Lung (tissue), 11 donors: ENCODE measurements at regions not wholly inside any gene's neighbourhood (a gene's known extent, or its start where the extent isn't known, plus 50 kb on each side); places are given as distances from the start of the nearest gene placed in this dataset.

ENCODE experiments used
- ATAC-seq: fragments of 200-7000 bp; cut with Tn5 transposase; one replicate; pipeline ENCODE4 v1.9.1; 2020; ENCODE audit warnings: moderate number of reproducible peaks; ENCODE audit not compliant: insufficient read depth, low FRiP score
- DNase-seq, 3 donors: peaks; one replicate each; pipeline ENCODE4 v3.0.0-alpha.2; 2013 to 2017
- H3K27ac ChIP-seq, 2 donors: one replicate each; pipeline ENCODE4 v1.5.1; 2013; ENCODE audit warnings: mild to moderate bottlenecking in 2 of 2, moderate library complexity in 2 of 2, control low read depth in 1 of 2, inconsistent platforms in 1 of 2, low read depth in 1 of 2, low read length in 1 of 2
- H3K27me3 ChIP-seq, 3 donors: one replicate each; pipeline ENCODE4 v1.5.1; 2013; ENCODE audit warnings: low read length in 2 of 3; ENCODE audit not compliant: control insufficient read depth in 3 of 3, insufficient read depth in 3 of 3
- H3K36me3 ChIP-seq, 4 donors: one replicate each; pipeline ENCODE4 v1.5.1; 2013; ENCODE audit warnings: low read length in 4 of 4, mild to moderate bottlenecking in 1 of 4, moderate library complexity in 1 of 4; ENCODE audit not compliant: control insufficient read depth in 4 of 4, insufficient read depth in 4 of 4
- H3K4me1 ChIP-seq, 5 donors: one replicate each; pipeline ENCODE4 v1.5.1; 2013; ENCODE audit warnings: low read length in 5 of 5, mild to moderate bottlenecking in 2 of 5, moderate library complexity in 1 of 5; ENCODE audit not compliant: control insufficient read depth in 5 of 5, insufficient read depth in 5 of 5
- H3K4me3 ChIP-seq: one replicate; pipeline ENCODE4 v1.5.1; 2013; ENCODE audit warnings: mild to moderate bottlenecking, control low read depth, moderate library complexity
- H3K9ac ChIP-seq, 2 donors: one replicate each; pipeline ENCODE4 v1.5.1; 2013; ENCODE audit warnings: low read length in 2 of 2, control low read depth in 1 of 2; ENCODE audit not compliant: insufficient read depth in 1 of 2
- H3K9me3 ChIP-seq, 4 donors: one replicate each; pipeline ENCODE4 v1.5.1; 2013; ENCODE audit warnings: low read length in 3 of 4, mild to moderate bottlenecking in 1 of 4, moderate library complexity in 1 of 4; ENCODE audit not compliant: control insufficient read depth in 4 of 4, insufficient read depth in 3 of 4
- WGBS, 2 donors: extraction: QIAGEN DNeasy Blood & Tissue Kit; methylation state at CpG; one replicate each; pipeline ENCODE4 v1.1.7; 2013; 5-methylcytosine and 5-hydroxymethylcytosine counted together
- TF ChIP-seq, protein P1 (sequence below): IDR thresholded peaks from 2 replicates; pipeline ENCODE4 v1.5.1; 2012; ENCODE audit warnings: mild to moderate bottlenecking; ENCODE audit errors: control extremely low read depth, extremely low read depth
- donor health status: control.
- donor health status: control.
- donor health status: Bipolar disorder and iron deficiency.
- donor health status: healthy.
- donor health status: DM: yes; HTN: yes; CAD: no.

DNA sequence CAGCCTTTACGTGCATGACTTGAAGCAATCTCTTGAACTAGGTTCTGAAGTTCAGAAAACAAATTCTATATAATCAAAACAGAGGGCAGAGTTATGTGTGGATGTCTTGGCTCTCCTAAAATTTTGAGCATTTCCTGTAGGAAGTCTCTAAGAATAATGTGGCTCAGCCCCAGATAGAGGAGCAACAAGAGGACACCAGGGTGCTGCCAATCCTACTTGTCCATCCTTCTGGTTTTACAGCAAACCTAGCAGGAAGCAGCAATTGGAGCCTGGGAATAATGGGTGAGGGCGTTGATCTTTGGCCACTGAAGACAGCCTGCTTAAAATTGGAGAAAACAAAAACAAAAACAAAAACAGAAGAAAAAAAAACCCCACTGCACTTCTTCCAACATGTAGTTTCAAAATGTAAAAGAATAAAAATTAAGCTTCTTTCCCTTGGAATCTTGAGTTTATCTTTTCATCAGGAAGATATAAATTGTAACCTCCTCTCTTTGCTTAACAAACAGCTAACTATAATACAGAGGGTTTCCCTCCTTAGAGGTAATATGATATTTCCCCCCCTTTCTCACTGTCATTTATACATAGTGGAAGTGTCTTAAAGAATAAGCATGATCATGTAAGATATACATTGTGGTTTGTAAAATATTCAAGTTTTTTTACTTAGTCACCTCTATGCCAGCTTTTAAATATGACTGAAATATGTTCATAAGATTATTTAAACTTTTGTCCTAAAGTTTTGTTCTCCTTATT is 130.6 kb downstream of the FBXO8 start:
- Histone ChIP-seq H3K9me3 (no peaks in the 10 kb centered on the region), H3K27ac (no peak overlapping the region), H3K4me3 (no peak overlapping the region), H3K9ac (no peak overlapping the region), H3K4me1 (peaks cover 0 to 13% (median 0%) of the 10 kb centered on the region in 5 donors), H3K27me3 (peaks cover 0 to 5% (median 2%) of the 10 kb centered on the region in 3 donors), H3K36me3 (no peaks in the 10 kb centered on the region)
- DNase-seq: no peak
- ATAC-seq: no peak
- WGBS, 2 donors: 55 to 62% methylated on average over 2 of the region's 2 CpGs
- TF ChIP-seq, protein P1, sequence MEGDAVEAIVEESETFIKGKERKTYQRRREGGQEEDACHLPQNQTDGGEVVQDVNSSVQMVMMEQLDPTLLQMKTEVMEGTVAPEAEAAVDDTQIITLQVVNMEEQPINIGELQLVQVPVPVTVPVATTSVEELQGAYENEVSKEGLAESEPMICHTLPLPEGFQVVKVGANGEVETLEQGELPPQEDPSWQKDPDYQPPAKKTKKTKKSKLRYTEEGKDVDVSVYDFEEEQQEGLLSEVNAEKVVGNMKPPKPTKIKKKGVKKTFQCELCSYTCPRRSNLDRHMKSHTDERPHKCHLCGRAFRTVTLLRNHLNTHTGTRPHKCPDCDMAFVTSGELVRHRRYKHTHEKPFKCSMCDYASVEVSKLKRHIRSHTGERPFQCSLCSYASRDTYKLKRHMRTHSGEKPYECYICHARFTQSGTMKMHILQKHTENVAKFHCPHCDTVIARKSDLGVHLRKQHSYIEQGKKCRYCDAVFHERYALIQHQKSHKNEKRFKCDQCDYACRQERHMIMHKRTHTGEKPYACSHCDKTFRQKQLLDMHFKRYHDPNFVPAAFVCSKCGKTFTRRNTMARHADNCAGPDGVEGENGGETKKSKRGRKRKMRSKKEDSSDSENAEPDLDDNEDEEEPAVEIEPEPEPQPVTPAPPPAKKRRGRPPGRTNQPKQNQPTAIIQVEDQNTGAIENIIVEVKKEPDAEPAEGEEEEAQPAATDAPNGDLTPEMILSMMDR: no peak

DNA sequence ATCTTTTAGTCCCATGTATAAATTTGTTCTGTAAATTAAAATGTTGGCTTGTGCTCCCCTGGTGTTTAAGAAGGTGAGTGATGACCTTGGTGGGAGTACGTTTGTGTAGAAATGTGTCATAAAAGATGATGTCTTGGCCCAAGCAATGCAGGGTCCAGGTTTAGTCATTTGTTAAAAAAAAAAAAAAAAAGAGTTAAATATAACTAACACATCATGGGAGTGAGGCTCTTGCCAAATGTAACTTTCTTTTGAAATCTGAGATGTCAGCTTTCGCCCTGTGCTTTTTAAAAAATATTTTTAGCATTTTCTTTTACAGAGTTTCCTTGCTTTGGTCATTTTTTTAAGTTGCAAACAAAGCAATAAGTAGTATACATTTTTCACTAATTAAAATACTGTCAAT is 135.6 kb downstream of the FBXO8 start:
- no peak overlapping the region for H3K4me3 ChIP-seq
- no peak overlapping the region for H3K9ac ChIP-seq
- TF ChIP-seq, protein P1: no peak
- H3K4me1 ChIP-seq: no peaks in the 10 kb centered on the region
- H3K36me3 ChIP-seq: no peaks in the 10 kb centered on the region
- no peaks in the 10 kb centered on the region for H3K9me3 ChIP-seq
- H3K27me3 ChIP-seq: peaks cover 0 to 3% (median 2%) of the 10 kb centered on the region in 3 donors
- DNase-seq (peak in 1 of 3 donors; percentile 42), ATAC-seq (no peak)
- WGBS, 2 donors: 76 to 87% methylated on average over 2 of the region's 2 CpGs
- H3K27ac ChIP-seq: no peak overlapping the region

DNA sequence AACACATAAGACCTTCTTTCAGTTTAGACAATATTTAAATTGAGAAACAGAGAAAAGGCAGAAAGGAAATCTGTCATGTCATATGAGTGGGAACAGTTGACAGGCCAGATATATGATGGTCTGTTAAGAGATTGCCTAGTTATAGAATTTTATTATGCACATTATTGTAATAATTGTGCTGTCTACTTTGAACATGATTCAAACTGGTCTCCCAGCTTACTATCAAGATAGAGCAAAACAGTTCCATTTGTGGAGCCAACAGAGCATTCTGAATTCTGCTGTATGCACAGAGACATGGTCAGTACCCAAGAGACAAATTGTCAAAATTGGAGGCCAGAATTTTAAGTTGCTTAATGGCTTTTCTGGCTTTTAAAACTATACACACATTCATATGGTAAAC is 139.4 kb downstream of the FBXO8 start:
- TF ChIP-seq, protein P1: no peak
- ATAC-seq (no peak), DNase-seq (no peak)
- H3K36me3 ChIP-seq: no peaks in the 10 kb centered on the region
- H3K9me3 ChIP-seq: no peaks in the 10 kb centered on the region
- H3K4me3 ChIP-seq: no peak overlapping the region
- no peak overlapping the region for H3K27ac ChIP-seq
- H3K9ac ChIP-seq: no peak overlapping the region
- no peaks in the 10 kb centered on the region for H3K4me1 ChIP-seq
- no peaks in the 10 kb centered on the region for H3K27me3 ChIP-seq

DNA sequence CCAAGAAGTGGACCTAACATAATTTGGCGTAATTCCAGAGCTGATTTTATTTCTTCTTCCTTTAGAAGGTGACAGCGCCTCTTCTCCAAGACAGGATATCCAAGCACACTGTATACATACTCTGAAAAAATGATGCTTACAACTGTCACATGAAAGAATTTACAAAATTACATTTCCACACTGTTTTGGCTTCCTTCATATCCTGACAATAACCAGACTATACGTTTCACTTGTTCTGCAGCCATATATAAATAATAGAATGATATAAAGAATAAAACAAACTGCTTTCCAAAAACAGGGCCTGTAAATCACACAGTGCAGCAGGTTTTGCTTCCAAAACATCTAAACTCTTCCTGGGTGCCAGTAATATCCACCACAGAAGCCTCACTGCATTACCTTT is 141.6 kb downstream of the FBXO8 start:
- ATAC-seq (no peak), DNase-seq (no peak)
- TF ChIP-seq, protein P1: no peak
- 63 to 73% methylated on average over 3 of the region's 3 CpGs for WGBS, 2 donors
- H3K27me3 ChIP-seq: no peaks in the 10 kb centered on the region
- no peaks in the 10 kb centered on the region for H3K9me3 ChIP-seq
- no peak overlapping the region for H3K4me3 ChIP-seq
- H3K36me3 ChIP-seq: no peaks in the 10 kb centered on the region
- no peak overlapping the region for H3K9ac ChIP-seq
- H3K27ac ChIP-seq: no peak overlapping the region
- H3K4me1 ChIP-seq: peaks cover 0 to 2% (median 0%) of the 10 kb centered on the region in 5 donors
